HepG2 (cell line): ENCODE measurements at regions not wholly inside any gene's neighbourhood (a gene's known extent, or its start where the extent isn't known, plus 50 kb on each side); places are given as distances from the start of the nearest gene placed in this dataset.

Experiments
- ATAC-seq: fragments of 200-7000 bp; cut with Tn5 transposase; 3 replicates; pipeline ENCODE4 v1.9.1; 2020; ENCODE audit warnings: mild to moderate bottlenecking, moderate library complexity
- BruUV-seq: library from RNA; stranded (reverse); fragments of 400-500 nt; replicated peaks from 2 replicates; lab custom pipeline; 2021; lab: Mats Ljungman, UMichigan
- CTCF ChIA-PET: fragments of 300-600 bp; formaldehyde crosslinking; extraction: SDS; loops from one replicate; lab custom pipeline; 2021; ENCODE audit warnings: low total read pairs, inconsistent platforms, low intra/inter-chr PET ratio; lab: Yijun Ruan, JAX
- POLR2A ChIA-PET: fragments of 350-600 bp; sonication (Branson Sonifier 250); formaldehyde crosslinking; loops from one replicate; lab custom pipeline; 2020; ENCODE audit warnings: antibody characterized with exemption, inconsistent platforms; lab: Yijun Ruan, JAX
- DNase-seq: peaks from one replicate; pipeline ENCODE4 v3.0.0-alpha.2; 2015; ENCODE audit warnings: low spot score
- FAIRE-seq: peaks from 3 replicates; lab custom pipeline; 2011; peaks lifted over from hg19 to GRCh38; lab: Jason Lieb, UNC
- H2AFZ ChIP-seq: one replicate; pipeline ENCODE4 v1.6.1; 2011; ENCODE audit warnings: low read length, inconsistent platforms
- H3K27ac ChIP-seq: fragments of 300-600 bp; 3 replicates; pipeline ENCODE4 v1.8.0; 2011; ENCODE audit warnings: mixed run types, mild to moderate bottlenecking, mixed read lengths, low read length, inconsistent platforms; ENCODE audit not compliant: insufficient read depth; ENCODE audit errors: extremely low read length
- H3K27me3 ChIP-seq, 2 experiments: fragments of 200-600 bp in 1 of 2; 2 replicates in 1 of 2; 3 replicates in 1 of 2; pipeline versions ENCODE4 v1.6.0 to v1.8.0; 2011; ENCODE audit warnings: low read length in 2 of 2, mild to moderate bottlenecking in 2 of 2, moderate library complexity in 2 of 2, inconsistent platforms in 1 of 2; ENCODE audit not compliant: insufficient read depth in 2 of 2, control insufficient read depth in 1 of 2
- H3K36me3 ChIP-seq, 2 experiments: fragments of 200-600 bp in 1 of 2; replicated peaks in 1 of 2; 2 replicates in 1 of 2; 3 replicates in 1 of 2; pipeline versions ENCODE4 v1.5.1 to v1.8.0; 2011; ENCODE audit warnings: low read length in 2 of 2, inconsistent platforms in 1 of 2; ENCODE audit not compliant: insufficient read depth in 2 of 2, control insufficient read depth in 1 of 2
- H3K4me1 ChIP-seq: 2 replicates; pipeline ENCODE4 v1.5.1; 2012; ENCODE audit warnings: low read length, inconsistent platforms; ENCODE audit not compliant: insufficient read depth
- H3K4me2 ChIP-seq: 2 replicates; pipeline ENCODE4 v1.6.0; 2011; ENCODE audit warnings: low read depth, low read length, inconsistent platforms
- H3K4me3 ChIP-seq, 3 experiments: fragments of 200-600 bp in 1 of 3; sonication (generic), shearing (Covaris generic) in 1 of 3; replicated peaks in 1 of 3; 2 replicates each; pipeline ENCODE4 v1.5.1; 2011 to 2016; ENCODE audit warnings: low read length in 3 of 3, inconsistent platforms in 2 of 3, low read depth in 2 of 3, mild to moderate bottlenecking in 2 of 3, control low read depth in 1 of 3, mixed read lengths in 1 of 3; ENCODE audit not compliant: insufficient read depth in 1 of 3
- H3K79me2 ChIP-seq: one replicate; pipeline ENCODE4 v1.6.1; 2011; ENCODE audit warnings: low read length, inconsistent platforms; ENCODE audit not compliant: insufficient read depth
- H3K9ac ChIP-seq: 2 replicates; pipeline ENCODE4 v1.6.0; 2011; ENCODE audit warnings: mild to moderate bottlenecking, low read depth, low read length, inconsistent platforms; ENCODE audit not compliant: insufficient read depth
- H3K9me3 ChIP-seq: 2 replicates; pipeline ENCODE4 v1.5.1; 2012; ENCODE audit warnings: mild to moderate bottlenecking, low read length
- H4K20me1 ChIP-seq: 2 replicates; pipeline ENCODE4 v1.6.0; 2011; ENCODE audit warnings: inconsistent platforms, mild to moderate bottlenecking, low read length, moderate library complexity; ENCODE audit not compliant: insufficient read depth
- FOXP1 ChIP-seq, 2 experiments: fragments of 450-650 bp in 1 of 2; IDR thresholded peaks; 2 replicates each; pipeline ENCODE4 v1.6.1; 2017 to 2018; ENCODE audit warnings: antibody characterized with exemption in 1 of 2
- HDAC1 ChIP-seq: sonication (generic); formaldehyde crosslinking; IDR thresholded peaks from 2 replicates; pipeline ENCODE4 v1.5.1; 2020; ENCODE audit warnings: mild to moderate bottlenecking, missing genetic modification reagents
- HOXA3 ChIP-seq: sonication (generic); formaldehyde crosslinking; IDR thresholded peaks from 2 replicates; pipeline ENCODE4 v1.5.0; 2020; ENCODE audit warnings: missing genetic modification reagents
- NCOA2 ChIP-seq: sonication (generic); formaldehyde crosslinking; IDR thresholded peaks from 2 replicates; pipeline ENCODE4 v1.8.0; 2022; ENCODE audit warnings: inconsistent platforms
- NFATC3 ChIP-seq: sonication (generic); formaldehyde crosslinking; IDR thresholded peaks from 2 replicates; pipeline ENCODE4 v1.5.1; 2020; ENCODE audit warnings: mild to moderate bottlenecking, missing genetic modification reagents
- NR2F1 ChIP-seq, 2 experiments: fragments of 450-650 bp in 1 of 2; formaldehyde crosslinking in 1 of 2; IDR thresholded peaks; 2 replicates each; pipeline versions ENCODE4 v1.5.0 to v1.6.1; 2016 to 2020; ENCODE audit warnings: mild to moderate bottlenecking in 1 of 2, missing compliant biosample characterization in 1 of 2, missing genetic modification reagents in 1 of 2, moderate library complexity in 1 of 2
- NR3C1 ChIP-seq: sonication (generic); formaldehyde crosslinking; IDR thresholded peaks from 2 replicates; pipeline ENCODE4 v1.4.0; 2020; ENCODE audit warnings: missing genetic modification reagents
- POLR2G ChIP-seq: fragments of 200-400 bp; formaldehyde crosslinking; IDR thresholded peaks from 2 replicates; pipeline ENCODE4 v1.6.1; 2018; ENCODE audit warnings: mild to moderate bottlenecking, low read depth, low read length, moderate library complexity
- RELA ChIP-seq: sonication (generic); formaldehyde crosslinking; IDR thresholded peaks from 2 replicates; pipeline ENCODE4 v1.4.0; 2020; ENCODE audit warnings: missing genetic modification reagents
- TBX3 ChIP-seq: fragments of 450-650 bp; IDR thresholded peaks from 2 replicates; pipeline ENCODE4 v1.6.1; 2017; ENCODE audit warnings: antibody characterized with exemption, mild to moderate bottlenecking, inconsistent platforms, borderline replicate concordance
- ZBTB8A ChIP-seq: sonication (generic); formaldehyde crosslinking; IDR thresholded peaks from 2 replicates; pipeline ENCODE4 v1.4.0; 2020; ENCODE audit warnings: mild to moderate bottlenecking, low read depth, missing genetic modification reagents, borderline replicate concordance
- ZC3H4 ChIP-seq: sonication (generic); formaldehyde crosslinking; IDR thresholded peaks from 2 replicates; pipeline ENCODE4 v1.4.0; 2020; ENCODE audit warnings: missing genetic modification reagents, borderline replicate concordance
- ZFP37 ChIP-seq: sonication (generic); formaldehyde crosslinking; IDR thresholded peaks from 2 replicates; pipeline ENCODE4 v1.4.0; 2020; ENCODE audit warnings: missing genetic modification reagents, borderline replicate concordance
- ZFX ChIP-seq: sonication (generic); formaldehyde crosslinking; IDR thresholded peaks from 2 replicates; pipeline ENCODE4 v1.4.0; 2020; ENCODE audit warnings: mild to moderate bottlenecking, low read depth, missing genetic modification reagents, moderate library complexity
- ZNF136 ChIP-seq: sonication (generic); formaldehyde crosslinking; IDR thresholded peaks from 2 replicates; pipeline ENCODE4 v1.8.1; 2022; ENCODE audit warnings: low read depth, mild to moderate bottlenecking, moderate library complexity, missing genetic modification reagents
- ZNF3 ChIP-seq: IDR thresholded peaks from 2 replicates; pipeline ENCODE4 v1.7.0; 2017; ENCODE audit warnings: inconsistent platforms
- ZNF333 ChIP-seq: sonication (generic); formaldehyde crosslinking; IDR thresholded peaks from 2 replicates; pipeline ENCODE4 v1.4.0; 2020; ENCODE audit warnings: mild to moderate bottlenecking, missing genetic modification reagents, borderline replicate concordance
- ZNF446 ChIP-seq: sonication (generic); formaldehyde crosslinking; IDR thresholded peaks from 2 replicates; pipeline ENCODE4 v1.5.0; 2020; ENCODE audit warnings: mild to moderate bottlenecking, missing genetic modification reagents
- ZNF678 ChIP-seq: sonication (generic); formaldehyde crosslinking; IDR thresholded peaks from 2 replicates; pipeline ENCODE4 v1.4.0; 2020; ENCODE audit warnings: mild to moderate bottlenecking, missing genetic modification reagents
- WGBS: methylation state at CpG from one replicate; pipeline ENCODE4 v1.1.6; 2017; ENCODE audit warnings: low lambda C conversion rate; 5-methylcytosine and 5-hydroxymethylcytosine counted together
- in situ Hi-C: cut with HindIII; loops from 2 replicates; pipeline ENCODE4 v1.10.0; 2017; ENCODE audit warnings: low pct_unique_long_range_greater_than_20kb; ENCODE audit not compliant: extremely low pct_ligation_motif_present
- intact Hi-C: fragments of 100-400 bp; cut with micrococcal nuclease; formaldehyde crosslinking; loops from one replicate; pipeline ENCODE4 v1.10.0; 2022; ENCODE audit not compliant: unreplicated experiment
- TF ChIP-seq, protein P1 (sequence below): sonication (generic); formaldehyde crosslinking; conservative IDR thresholded peaks from 2 replicates; pipeline ENCODE4 v1.8.0; 2022; ENCODE audit warnings: low read depth, missing genetic modification reagents
- TF ChIP-seq, protein P2 (sequence below): fragments of 450-650 bp; IDR thresholded peaks from 2 replicates; pipeline ENCODE4 v1.6.1; 2016
- TF ChIP-seq, protein P3 (sequence below): IDR thresholded peaks from 2 replicates; pipeline ENCODE4 v1.6.1; 2016; ENCODE audit warnings: low read depth

DNA sequence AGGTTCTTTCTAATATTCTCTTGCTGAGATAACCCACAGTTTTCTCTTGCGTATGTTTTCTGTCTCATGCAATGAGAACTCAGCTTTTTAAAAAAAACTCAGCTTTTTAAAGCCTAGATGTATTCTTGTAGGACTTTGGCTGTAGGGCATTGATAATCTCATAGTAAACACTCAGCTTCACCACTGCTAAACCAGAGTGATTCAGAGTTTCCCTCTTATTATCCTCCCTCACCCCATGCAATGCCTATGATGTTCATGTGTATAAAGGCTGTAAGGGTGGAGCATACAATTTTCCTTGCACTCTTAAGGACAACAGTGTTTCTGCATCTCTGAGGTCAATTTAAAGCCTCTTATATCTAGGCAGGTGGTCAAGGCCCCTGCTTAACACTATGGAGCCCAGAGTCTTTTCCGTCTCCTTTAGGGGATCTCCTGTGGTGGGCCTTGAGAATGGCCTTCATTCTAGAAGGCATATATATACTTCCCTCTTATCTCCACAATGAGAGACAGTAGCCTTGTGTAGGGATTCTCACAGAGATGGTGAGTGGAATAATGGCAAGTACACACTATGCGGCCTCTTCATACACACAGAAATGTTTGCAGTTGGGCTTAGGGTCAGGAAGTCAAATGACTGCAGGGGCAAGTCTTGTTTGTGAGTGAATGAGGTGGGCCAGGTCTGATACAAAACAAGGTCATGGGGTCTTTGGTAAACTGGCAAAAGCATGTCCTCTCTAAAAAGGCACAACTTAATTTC, 279.6 kb downstream of the HS3ST3A1 start:
- Histone ChIP-seq H3K4me1 (peaks cover 46% of the 10 kb centered on the region), H3K4me3 (no peak overlapping the region), H3K4me2 (peak overlapping the region; percentile 53), H3K27ac (peak overlapping the region; percentile 69), H4K20me1 (no peaks in the 10 kb centered on the region), H3K27me3 (no peaks in the 10 kb centered on the region; a peak in 1 of 5 replicates), H3K79me2 (no peaks in the 10 kb centered on the region), H2AFZ (no peak overlapping the region), H3K9me3 (no peaks in the 10 kb centered on the region), H3K36me3 (no peaks in the 10 kb centered on the region), H3K9ac (peak overlapping the region; percentile 23)
- WGBS: 5% methylated on average over 3 of the region's 3 CpGs
- ATAC-seq (peak; percentile 97), FAIRE-seq (peak; percentile 60), DNase-seq (peak; percentile 86)
- intact Hi-C loops (no loop called here), in situ Hi-C loops (no loop called here)
- no TSS peak for BruUV-seq
- CTCF ChIA-PET: no interaction called here
- POLR2A ChIA-PET: no interaction called here
- TF ChIP-seq NFATC3: no peak
- TF ChIP-seq NR3C1 (CRISPR knock-in tag): no peak
- peak; percentile 96 for TF ChIP-seq NCOA2 (CRISPR knock-in tag)
- TF ChIP-seq ZNF678 (CRISPR knock-in tag): no peak
- no peak for TF ChIP-seq ZFP37 (CRISPR knock-in tag)
- TF ChIP-seq ZFX (CRISPR knock-in tag): no peak
- no peak for TF ChIP-seq ZC3H4
- no peak for TF ChIP-seq FOXP1 (IDR thresholded peaks at IDR 0.05)
- peak; percentile 90 for TF ChIP-seq FOXP1 (CRISPR knock-in tag; IDR thresholded peaks at IDR 0.05)
- no peak for TF ChIP-seq ZNF3 (CRISPR knock-in tag)
- TF ChIP-seq TBX3: no peak
- TF ChIP-seq, protein P1, sequence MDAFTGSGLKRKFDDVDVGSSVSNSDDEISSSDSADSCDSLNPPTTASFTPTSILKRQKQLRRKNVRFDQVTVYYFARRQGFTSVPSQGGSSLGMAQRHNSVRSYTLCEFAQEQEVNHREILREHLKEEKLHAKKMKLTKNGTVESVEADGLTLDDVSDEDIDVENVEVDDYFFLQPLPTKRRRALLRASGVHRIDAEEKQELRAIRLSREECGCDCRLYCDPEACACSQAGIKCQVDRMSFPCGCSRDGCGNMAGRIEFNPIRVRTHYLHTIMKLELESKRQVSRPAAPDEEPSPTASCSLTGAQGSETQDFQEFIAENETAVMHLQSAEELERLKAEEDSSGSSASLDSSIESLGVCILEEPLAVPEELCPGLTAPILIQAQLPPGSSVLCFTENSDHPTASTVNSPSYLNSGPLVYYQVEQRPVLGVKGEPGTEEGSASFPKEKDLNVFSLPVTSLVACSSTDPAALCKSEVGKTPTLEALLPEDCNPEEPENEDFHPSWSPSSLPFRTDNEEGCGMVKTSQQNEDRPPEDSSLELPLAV: no peak
- TF ChIP-seq ZNF136 (CRISPR knock-in tag): no peak
- TF ChIP-seq ZNF333: no peak
- no peak for TF ChIP-seq ZNF446
- TF ChIP-seq RELA (CRISPR knock-in tag): no peak
- TF ChIP-seq, protein P2, sequence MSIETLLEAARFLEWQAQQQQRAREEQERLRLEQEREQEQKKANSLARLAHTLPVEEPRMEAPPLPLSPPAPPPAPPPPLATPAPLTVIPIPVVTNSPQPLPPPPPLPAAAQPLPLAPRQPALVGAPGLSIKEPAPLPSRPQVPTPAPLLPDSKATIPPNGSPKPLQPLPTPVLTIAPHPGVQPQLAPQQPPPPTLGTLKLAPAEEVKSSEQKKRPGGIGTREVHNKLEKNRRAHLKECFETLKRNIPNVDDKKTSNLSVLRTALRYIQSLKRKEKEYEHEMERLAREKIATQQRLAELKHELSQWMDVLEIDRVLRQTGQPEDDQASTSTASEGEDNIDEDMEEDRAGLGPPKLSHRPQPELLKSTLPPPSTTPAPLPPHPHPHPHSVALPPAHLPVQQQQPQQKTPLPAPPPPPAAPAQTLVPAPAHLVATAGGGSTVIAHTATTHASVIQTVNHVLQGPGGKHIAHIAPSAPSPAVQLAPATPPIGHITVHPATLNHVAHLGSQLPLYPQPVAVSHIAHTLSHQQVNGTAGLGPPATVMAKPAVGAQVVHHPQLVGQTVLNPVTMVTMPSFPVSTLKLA: no peak
- no peak; the same call in none of the 2 replicates for TF ChIP-seq POLR2G
- TF ChIP-seq HOXA3: peak; percentile 64; the same call in 1 of the 2 replicates
- TF ChIP-seq NR2F1 (CRISPR knock-in tag; IDR thresholded peaks at IDR 0.05): peak; percentile 83 to 93
- peak; percentile 88 for TF ChIP-seq HDAC1 (CRISPR knock-in tag)
- TF ChIP-seq, protein P3, sequence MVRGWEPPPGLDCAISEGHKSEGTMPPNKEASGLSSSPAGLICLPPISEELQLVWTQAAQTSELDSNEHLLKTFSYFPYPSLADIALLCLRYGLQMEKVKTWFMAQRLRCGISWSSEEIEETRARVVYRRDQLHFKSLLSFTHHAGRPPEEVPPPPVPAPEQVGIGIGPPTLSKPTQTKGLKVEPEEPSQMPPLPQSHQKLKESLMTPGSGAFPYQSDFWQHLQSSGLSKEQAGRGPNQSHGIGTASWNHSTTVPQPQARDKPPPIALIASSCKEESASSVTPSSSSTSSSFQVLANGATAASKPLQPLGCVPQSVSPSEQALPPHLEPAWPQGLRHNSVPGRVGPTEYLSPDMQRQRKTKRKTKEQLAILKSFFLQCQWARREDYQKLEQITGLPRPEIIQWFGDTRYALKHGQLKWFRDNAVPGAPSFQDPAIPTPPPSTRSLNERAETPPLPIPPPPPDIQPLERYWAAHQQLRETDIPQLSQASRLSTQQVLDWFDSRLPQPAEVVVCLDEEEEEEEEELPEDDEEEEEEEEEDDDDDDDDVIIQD (CRISPR knock-in tag): peak; percentile 63; the same call in 1 of the 2 replicates
- no peak for TF ChIP-seq ZBTB8A (CRISPR knock-in tag)
